Hippocampal formation (tissue), 2 donors: ENCODE measurements at regions not wholly inside any gene's neighbourhood (a gene's known extent, or its start where the extent isn't known, plus 50 kb on each side); places are given as distances from the start of the nearest gene placed in this dataset.
"Not testable (repeated sequence)": the region's sequence is repeated elsewhere in the genome, so short reads cannot be mapped to it uniquely, and the experiment has no call there.

Experiments used
- DNase-seq, 2 donors: peaks; one replicate each; lab custom pipeline; 2025; lab: John Stamatoyannopoulos, UW

GRCh38 chr7:24135003-24135817 lies 148.8 kb upstream of the NPY start:
- no peak for DNase-seq

DNA sequence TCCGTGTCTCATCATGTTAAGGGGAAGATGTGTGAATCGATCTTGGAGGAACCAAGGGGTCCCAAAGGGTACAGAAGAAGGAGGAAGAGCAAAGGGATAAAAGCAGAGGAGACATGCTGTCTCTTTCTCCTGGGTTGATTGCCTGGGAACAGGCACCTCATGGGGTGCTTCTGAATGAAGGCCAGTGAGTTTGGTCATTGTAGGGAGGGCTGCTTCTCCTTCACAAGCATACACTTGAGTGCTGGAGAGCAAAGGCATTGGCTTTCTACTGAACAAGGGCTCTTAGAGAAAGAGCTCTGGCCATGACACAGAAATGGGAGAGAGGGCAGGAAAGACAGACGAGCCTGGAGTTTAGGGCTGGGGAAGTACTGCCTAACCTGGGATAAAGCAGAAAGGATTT lies 146.7 kb upstream of the NPY start:
- DNase-seq = no peak

DNA sequence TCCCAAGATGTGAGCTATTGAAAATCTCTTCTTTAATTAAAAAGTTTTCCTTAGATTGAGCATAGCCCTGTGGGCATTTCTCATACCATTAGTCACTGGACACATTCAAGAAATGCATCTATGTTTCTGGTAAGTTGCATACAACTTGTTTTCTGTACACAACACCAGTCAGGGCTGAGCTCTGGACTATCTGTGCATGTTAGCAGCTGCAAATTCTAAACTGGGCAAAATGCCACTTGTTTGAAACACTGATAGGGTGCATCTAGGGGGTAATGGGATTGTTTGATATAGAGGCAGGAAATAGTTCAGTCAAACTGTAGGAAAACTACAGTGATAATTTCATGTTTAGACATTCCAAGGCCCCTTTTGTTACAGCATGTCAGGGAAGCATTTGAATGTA lies 145.6 kb upstream of the NPY start:
- no peak for DNase-seq

DNA sequence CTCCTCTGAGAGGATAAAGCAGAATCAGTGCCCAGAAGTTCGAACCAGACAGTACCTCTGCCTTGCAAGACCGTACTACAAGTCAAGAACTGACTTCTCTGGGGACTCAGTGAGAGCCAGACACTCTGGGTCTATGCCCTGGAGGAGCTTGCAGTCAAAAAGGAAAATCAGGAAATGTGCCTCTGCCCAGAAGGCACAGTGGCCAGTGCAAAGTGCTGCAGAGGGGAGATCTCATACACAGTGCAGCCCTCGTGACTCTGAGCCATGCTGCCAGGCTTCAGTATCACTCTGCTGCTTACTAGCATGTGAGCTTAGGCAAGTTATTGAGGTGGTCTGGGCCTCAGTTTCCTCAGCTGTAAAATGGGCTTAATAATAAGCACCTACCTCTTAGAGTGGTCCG lies 144.0 kb upstream of the NPY start:
- DNase-seq = no peak

DNA sequence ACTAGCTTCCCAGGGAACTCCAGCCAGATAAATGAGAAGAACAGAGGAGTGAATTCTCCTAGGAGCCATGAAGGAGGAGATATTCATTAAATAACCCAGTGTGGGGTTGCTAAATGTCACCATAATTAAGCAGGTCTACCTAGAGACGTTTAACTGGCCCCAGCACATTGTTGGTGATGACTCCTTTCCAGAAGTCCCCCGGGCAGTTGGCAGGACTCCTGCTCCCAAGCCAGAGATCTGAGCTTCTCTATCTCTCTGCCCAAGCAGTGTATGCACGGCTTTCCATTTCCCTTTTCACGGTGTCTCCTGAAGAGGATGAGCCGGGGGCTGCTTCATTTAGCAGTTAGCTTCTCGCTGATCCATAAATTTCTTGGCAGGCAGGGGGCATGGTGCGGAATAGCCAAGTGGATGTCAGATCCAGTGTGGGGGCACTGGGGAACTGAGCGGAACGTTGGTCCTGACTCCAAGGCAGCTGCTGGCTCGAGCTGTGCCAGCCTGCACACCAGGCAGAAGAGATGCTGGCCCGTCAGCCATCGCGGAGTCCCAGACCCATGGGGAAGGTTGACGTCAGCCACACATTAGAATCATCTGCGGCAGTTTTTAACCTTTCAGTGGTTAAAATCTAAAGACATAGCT lies 142.0 kb upstream of the NPY start:
- no peak for DNase-seq

DNA sequence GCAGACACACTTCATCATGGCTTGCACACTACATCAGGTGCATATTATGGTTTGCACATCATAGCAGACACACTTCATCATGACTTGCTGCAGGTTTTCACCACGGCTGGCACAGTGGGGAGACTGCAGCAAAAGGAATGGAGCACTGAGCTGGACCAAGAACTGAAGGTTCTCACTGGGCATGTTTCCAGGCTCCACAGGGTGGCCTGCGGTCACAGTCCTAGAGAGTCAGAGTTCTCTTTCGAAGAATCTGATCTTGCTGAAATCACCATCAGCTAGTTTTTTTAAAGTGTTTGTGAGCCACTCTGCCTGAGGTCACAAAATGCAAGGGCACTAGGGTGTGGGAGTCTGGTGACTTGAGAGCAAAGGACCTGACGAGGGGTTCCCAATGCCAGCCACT lies 140.4 kb upstream of the NPY start:
- no peak for DNase-seq

DNA sequence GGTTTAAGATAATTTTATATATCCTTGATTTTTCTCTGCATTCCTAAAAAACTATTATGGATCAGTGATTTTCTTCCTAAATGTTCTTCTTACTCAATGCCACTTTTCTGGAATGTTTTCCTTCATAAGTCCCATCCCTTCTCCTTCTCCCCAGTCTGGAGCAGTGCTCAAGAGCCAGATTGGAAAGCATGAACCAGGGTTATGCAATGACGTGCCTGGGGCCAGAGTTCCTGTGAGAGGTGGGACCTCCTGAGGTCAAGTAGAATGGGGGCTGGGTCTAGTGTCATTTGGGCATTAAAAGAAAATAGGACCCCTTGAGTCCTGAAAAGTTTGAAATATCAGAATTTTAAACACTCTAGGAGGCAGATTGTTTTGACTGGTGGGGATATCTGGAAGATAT lies 132.0 kb upstream of the NPY start:
- DNase-seq = no peak

- DNase-seq = no peak
Measured at GRCh38 chr7:24152356-24152755, 131.6 kb upstream of the NPY start.

- no peak for DNase-seq
Measured at GRCh38 chr7:24152877-24153472, 131.0 kb upstream of the NPY start.

DNA sequence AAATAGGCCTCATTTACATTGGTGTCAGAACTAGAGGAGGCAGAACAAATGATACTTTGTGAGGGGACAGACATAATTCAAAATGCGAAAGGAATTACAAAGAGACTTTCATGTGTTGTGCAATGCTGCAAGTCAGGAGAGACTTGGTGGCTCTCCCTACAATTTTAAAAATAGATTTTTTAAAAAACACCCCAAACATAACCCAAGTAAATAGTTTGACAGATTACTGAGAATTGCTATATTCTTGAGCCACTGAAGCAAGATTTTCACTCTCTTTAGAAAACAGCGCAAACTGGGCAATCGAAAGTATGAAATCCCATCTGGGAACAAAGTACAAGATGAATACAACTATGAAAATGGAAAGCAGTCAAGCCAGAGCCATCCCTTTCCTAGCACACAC lies 126.3 kb upstream of the NPY start:
- no peak for DNase-seq

- DNase-seq = no peak
Measured at GRCh38 chr7:24158975-24159374, 125.0 kb upstream of the NPY start.

DNA sequence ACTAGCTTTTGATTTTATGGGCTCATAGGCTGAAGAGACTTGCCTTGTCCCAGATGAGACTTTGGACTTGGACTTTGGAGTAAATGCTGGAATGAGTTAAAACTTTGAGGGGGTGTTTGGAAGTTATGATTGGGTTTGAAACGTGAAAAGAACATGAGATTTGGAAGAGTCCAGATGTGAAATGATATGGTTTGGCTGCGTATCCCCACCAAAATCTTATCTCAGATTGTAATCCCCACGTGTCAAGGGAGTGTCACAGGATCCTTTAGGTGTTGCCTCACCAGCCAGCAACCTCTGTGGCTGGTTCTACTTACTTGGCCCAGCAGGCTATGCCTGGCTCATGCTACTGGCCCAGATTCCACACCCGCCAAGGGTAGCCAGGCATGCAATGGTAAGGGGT lies 119.6 kb upstream of the NPY start:
- DNase-seq = no peak

- DNase-seq = no peak
Measured at GRCh38 chr7:24169077-24169624, 114.8 kb upstream of the NPY start.

DNA sequence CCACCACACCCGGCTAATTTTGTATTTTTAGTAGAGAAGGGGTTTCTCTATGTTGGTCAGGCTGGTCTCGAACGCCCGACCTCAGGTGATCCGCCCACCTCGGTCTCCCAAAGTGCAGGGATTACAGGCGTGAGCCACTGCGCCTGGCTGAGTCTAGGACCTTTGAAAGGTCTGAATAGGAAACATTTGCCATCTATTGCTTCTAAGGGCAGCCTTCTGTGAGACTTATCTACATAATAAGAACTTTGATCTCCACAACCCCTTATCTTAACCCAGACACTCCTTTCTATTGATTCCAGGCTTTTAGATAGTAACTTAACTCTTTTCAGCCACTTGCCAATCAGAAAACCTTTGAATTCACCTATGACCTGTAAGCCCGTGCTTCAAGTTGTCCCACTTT lies 112.0 kb upstream of the NPY start:
- not testable (repeated sequence) for DNase-seq

DNA sequence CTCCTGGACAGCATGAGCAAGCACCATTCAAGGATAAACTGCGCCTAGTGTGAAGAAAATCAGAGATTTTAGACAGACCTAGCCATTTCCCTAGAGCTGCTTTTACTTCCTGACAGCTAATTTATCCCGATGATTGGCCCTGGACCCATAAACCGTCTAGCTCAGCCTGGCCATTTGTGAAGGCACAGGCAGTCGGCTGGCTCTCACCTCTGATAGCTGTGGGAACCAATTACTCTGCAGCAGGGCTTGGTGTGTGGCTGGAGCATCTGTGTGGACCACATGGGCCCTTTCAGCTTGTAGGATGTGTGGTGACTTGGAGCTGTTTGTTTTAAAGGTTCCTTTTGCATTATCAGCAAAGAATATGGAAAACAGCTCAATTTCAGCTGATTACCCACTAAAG lies 111.1 kb upstream of the NPY start:
- no peak for DNase-seq

GRCh38 chr7:24175603-24176002 lies 108.4 kb upstream of the NPY start:
- no peak for DNase-seq

DNA sequence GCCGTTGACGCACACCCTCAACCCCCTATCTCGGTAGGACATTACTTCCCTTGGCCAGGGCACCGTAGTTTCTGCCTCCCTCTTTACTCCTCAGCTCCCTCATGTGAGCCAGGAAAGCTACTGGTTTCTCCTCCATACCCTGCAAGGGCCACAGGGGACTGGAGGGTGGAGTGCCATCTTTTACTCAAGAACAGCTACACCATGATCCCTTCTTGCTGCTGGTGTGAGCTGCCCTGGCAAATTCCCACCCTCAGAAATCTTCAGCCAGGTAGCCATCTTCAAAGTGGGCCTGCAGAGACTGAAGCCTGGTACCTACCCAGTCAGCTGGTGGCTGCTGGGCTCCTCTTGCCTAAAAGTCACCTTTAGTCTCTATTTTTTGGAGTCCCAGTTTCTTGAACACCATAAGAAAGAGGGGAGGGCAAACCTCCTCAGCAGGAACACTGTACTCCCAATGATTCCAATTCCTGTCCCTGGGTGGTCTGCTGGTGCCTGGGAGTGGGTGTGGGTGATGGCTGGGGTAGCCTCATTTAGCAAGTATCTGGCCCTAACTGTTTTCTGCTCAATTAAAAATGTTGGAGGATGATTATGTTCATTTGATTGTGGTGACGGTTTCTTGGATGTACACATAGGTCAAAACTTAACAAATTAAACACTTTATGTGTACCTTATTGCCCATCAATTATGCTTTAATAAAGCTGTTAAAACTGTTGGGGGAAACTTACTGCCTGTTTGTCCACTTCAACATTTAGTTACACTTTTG lies 105.0 kb upstream of the NPY start:
- no peak for DNase-seq

- DNase-seq = no peak
Measured at GRCh38 chr7:24191362-24191761, 92.6 kb upstream of the NPY start.

- DNase-seq = no peak
Measured at GRCh38 chr7:24192053-24192452, 91.9 kb upstream of the NPY start.

- no peak for DNase-seq
Measured at GRCh38 chr7:24192691-24193090, 91.3 kb upstream of the NPY start.

- DNase-seq = no peak
Measured at GRCh38 chr7:24197852-24198251, 86.1 kb upstream of the NPY start.

DNA sequence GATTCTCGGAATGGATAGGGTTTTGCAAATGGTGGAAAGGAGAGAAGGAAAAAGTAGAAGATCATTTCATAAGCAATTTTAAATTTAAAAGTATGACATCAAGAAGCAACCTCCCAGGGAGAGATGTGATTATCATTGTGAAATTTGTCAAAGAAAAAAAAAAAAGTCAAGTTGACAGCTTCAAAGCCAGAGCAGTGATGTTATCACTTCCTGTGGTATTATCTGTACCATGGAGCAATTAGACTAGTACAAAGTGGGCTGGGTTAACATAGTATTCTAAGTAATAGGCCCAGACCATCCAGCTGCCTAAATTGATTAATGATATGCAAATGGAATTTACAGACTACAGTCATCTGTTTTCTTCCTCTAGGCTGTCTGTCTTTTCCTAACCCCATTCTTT lies 84.0 kb upstream of the NPY start:
- DNase-seq = no peak
